Mammary epithelial cell (primary cell): ENCODE measurements at regions not wholly inside any gene's neighbourhood (a gene's known extent, or its start where the extent isn't known, plus 50 kb on each side); places are given as distances from the start of the nearest gene placed in this dataset.

ENCODE experiments used
- CTCF ChIP-seq, 2 donors: IDR thresholded peaks in 1 of 2; conservative IDR thresholded peaks in 1 of 2; 2 replicates each; pipeline ENCODE4 v1.5.1; 2011 to 2012; ENCODE audit warnings: inconsistent platforms in 2 of 2, low read length in 2 of 2, mild to moderate bottlenecking in 2 of 2, control low read depth in 1 of 2, low read depth in 1 of 2; ENCODE audit not compliant: insufficient read depth in 1 of 2; ENCODE audit errors: extremely low read depth in 1 of 2
- EZH2 ChIP-seq: IDR thresholded peaks from 2 replicates; pipeline ENCODE4 v1.6.1; 2012; ENCODE audit warnings: low read length, inconsistent platforms, borderline replicate concordance

DNA sequence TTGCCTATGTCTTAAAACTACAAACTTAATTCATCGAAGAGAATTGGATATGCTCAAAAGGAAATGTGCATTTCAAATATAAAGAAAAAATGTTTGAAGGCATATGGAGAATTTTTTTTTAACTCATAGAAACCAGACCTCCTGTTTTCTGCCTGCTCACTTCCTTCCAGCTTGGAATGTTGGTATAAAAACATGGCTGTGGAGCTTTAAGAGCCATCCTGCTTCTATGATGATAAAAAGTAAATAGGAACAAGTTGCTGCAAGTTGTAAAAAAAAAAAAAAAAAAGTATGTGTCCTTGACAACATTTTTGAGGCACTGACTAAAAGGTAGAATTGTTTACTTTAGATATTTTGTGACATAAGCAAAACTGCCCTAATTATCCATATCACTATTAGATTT, 1230.7 kb downstream of the PCDH9 start:
- no peak for TF ChIP-seq CTCF (conservative IDR thresholded peaks at IDR 0.05 in 1 of 2, IDR thresholded peaks at IDR 0.05 in 1 of 2; ENCODE audit: extremely low read depth in 1 of 2, insufficient read depth in 1 of 2, low read depth in 1 of 2, low read length in 2 of 2)
- TF ChIP-seq EZH2 = no peak
